Activated naive CD4-positive, alpha-beta T cell treated with anti-CD3 and anti-CD28 coated beads, Interleukin-2, amount 10 ng/mL, durations not matched to agents 7 days and 5 days (primary cell): ENCODE measurements at regions not wholly inside any gene's neighbourhood (a gene's known extent, or its start where the extent isn't known, plus 50 kb on each side); places are given as distances from the start of the nearest gene placed in this dataset.
"Not testable (repeated sequence)": the region's sequence is repeated elsewhere in the genome, so short reads cannot be mapped to it uniquely, and the experiment has no call there.

ENCODE experiments used
- CTCF ChIA-PET: fragments of 350-600 bp; sonication (Branson Sonifier 250); formaldehyde crosslinking; loops from one replicate; lab custom pipeline; 2021; ENCODE audit warnings: antibody characterized with exemption; lab: Charles Lee
- DNase-seq: peaks from one replicate; pipeline ENCODE4 v3.0.0-alpha.2; 2020
- H3K27ac Mint-ChIP-seq: one replicate; pipeline ENCODE4 v1.8.0; 2021; ENCODE audit warnings: mild to moderate bottlenecking, moderate library complexity, mixed read lengths
- H3K27me3 Mint-ChIP-seq: one replicate; pipeline ENCODE4 v1.8.0; 2021; ENCODE audit warnings: mild to moderate bottlenecking, mixed read lengths
- H3K36me3 Mint-ChIP-seq: one replicate; pipeline ENCODE4 v1.8.0; 2021; ENCODE audit warnings: mixed read lengths
- H3K4me1 Mint-ChIP-seq: one replicate; pipeline ENCODE4 v1.8.0; 2021; ENCODE audit warnings: mixed read lengths
- H3K4me3 Mint-ChIP-seq: one replicate; pipeline ENCODE4 v1.8.0; 2021; ENCODE audit warnings: mild to moderate bottlenecking, moderate library complexity, mixed read lengths
- H3K9me3 Mint-ChIP-seq: one replicate; pipeline ENCODE4 v1.8.0; 2021; ENCODE audit warnings: mixed read lengths

DNA sequence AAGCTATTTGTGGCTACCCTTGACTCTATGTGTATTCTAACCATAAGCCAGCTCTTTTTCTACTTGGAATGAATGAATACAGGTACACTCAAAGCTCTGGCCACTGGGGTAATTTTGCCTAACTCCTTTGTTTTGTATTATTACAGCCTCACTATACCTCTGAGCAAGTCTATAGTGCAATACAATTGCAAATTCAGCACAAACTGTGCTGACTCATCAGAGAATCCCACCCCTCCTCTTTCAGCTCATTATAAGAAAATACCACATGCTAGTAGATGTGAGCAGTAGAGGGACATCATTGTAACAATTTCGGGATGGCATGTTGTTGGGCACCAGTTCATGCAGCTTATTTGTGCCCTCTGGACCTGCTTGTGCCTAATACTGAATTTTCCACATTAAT lies 1382.2 kb downstream of the SLITRK5 start:
- CTCF ChIA-PET = no interaction called here
- no peaks in the 10 kb centered on the region for H3K4me1 Mint-ChIP-seq
- no peak overlapping the region for H3K4me3 Mint-ChIP-seq
- peaks cover 2% of the 10 kb centered on the region for H3K9me3 Mint-ChIP-seq
- DNase-seq = no peak
- H3K36me3 Mint-ChIP-seq = no peaks in the 10 kb centered on the region
- H3K27ac Mint-ChIP-seq = no peak overlapping the region
- no peaks in the 10 kb centered on the region for H3K27me3 Mint-ChIP-seq

DNA sequence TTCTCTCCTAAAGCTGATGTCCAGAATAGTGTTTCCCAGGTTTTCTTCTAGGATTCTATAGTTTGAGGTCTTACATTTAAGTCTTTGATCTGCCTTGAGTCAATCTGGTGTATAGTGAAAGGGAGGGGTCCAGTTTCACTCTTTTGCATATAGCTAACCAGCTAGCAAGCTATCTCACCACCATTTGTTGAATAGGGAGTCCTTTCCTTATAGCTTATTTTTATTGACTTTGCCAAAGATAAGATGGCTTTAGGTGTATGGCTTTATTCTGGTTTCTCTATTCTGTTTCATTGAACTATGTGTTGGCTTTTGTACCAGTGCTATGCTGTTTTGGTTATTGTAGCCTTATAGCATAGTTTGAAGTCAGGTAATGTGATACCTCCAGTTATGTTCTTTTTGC lies 1386.1 kb downstream of the SLITRK5 start:
- H3K4me1 Mint-ChIP-seq = no peaks in the 10 kb centered on the region
- H3K27ac Mint-ChIP-seq = no peak overlapping the region
- no peak overlapping the region for H3K4me3 Mint-ChIP-seq
- no peaks in the 10 kb centered on the region for H3K27me3 Mint-ChIP-seq
- H3K9me3 Mint-ChIP-seq = peaks cover 6% of the 10 kb centered on the region
- no peak for DNase-seq
- no peaks in the 10 kb centered on the region for H3K36me3 Mint-ChIP-seq
- CTCF ChIA-PET = no interaction called here

- no peak overlapping the region for H3K27ac Mint-ChIP-seq
- CTCF ChIA-PET = no interaction called here
- H3K36me3 Mint-ChIP-seq = no peaks in the 10 kb centered on the region
- peaks cover 6% of the 10 kb centered on the region for H3K9me3 Mint-ChIP-seq
- H3K27me3 Mint-ChIP-seq = no peaks in the 10 kb centered on the region
- DNase-seq = no peak
- H3K4me3 Mint-ChIP-seq = no peak overlapping the region
- no peaks in the 10 kb centered on the region for H3K4me1 Mint-ChIP-seq
Observed at GRCh38 chr13:89057862-89058261, 1386.7 kb downstream of the SLITRK5 start.

- H3K9me3 Mint-ChIP-seq = peaks cover 6% of the 10 kb centered on the region
- DNase-seq = no peak
- H3K27ac Mint-ChIP-seq = no peak overlapping the region
- H3K27me3 Mint-ChIP-seq = no peaks in the 10 kb centered on the region
- no peaks in the 10 kb centered on the region for H3K4me1 Mint-ChIP-seq
- no peaks in the 10 kb centered on the region for H3K36me3 Mint-ChIP-seq
- CTCF ChIA-PET = no interaction called here
- no peak overlapping the region for H3K4me3 Mint-ChIP-seq
Observed at GRCh38 chr13:89061821-89062220, 1390.7 kb downstream of the SLITRK5 start.

- H3K4me3 Mint-ChIP-seq = no peak overlapping the region
- no peaks in the 10 kb centered on the region for H3K4me1 Mint-ChIP-seq
- H3K27ac Mint-ChIP-seq = no peak overlapping the region
- no peaks in the 10 kb centered on the region for H3K27me3 Mint-ChIP-seq
- no peaks in the 10 kb centered on the region for H3K9me3 Mint-ChIP-seq
- peak; percentile 22 for DNase-seq
- CTCF ChIA-PET = no interaction called here
- no peaks in the 10 kb centered on the region for H3K36me3 Mint-ChIP-seq
Observed at GRCh38 chr13:89066868-89067466, 1395.8 kb downstream of the SLITRK5 start.

DNA sequence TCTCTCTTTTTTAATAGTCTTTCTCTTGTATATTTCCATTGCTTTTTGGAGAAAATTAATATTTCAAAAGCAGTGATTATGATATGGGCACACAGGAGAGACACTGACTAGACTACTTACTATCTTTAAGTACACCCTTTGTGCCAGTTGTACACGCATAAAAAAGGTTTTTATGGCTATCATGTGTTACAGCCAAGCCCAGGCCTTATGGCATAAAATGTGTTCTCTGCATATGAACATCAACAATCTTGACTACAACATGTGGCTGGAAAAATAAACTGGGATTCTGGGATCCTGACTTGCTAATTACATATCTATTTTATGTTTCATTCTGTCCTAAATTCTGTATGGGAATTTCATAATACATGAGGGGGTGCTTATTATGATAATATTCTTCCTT lies 1401.8 kb downstream of the SLITRK5 start:
- Mint-ChIP-seq H3K27me3 (no peaks in the 10 kb centered on the region), H3K4me3 (no peak overlapping the region), H3K36me3 (no peaks in the 10 kb centered on the region), H3K9me3 (no peaks in the 10 kb centered on the region), H3K4me1 (no peaks in the 10 kb centered on the region), H3K27ac (no peak overlapping the region)
- CTCF ChIA-PET = no interaction called here
- DNase-seq = no peak

DNA sequence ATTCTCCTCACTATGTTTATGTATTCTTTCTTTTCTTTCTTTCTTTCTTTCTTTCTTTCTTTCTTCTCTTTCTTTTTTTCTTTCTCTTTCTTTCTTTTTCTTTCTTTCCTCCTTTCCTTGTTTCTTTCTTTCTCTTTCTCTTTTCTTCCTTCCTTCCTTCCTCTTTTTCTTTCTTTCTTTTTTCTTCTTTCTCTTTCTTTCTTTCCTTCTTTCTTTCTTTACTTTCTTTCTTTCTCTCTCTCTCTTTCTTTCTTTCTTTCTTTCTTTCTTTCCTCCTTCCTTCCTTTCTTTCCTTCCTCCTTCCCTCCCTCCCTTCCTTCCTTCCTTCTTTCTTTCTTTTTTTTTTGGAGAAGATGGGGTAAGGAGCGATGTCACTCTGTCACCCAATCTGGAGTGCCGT lies 1405.5 kb downstream of the SLITRK5 start:
- H3K9me3 Mint-ChIP-seq = no peaks in the 10 kb centered on the region
- DNase-seq = no peak
- H3K27ac Mint-ChIP-seq = no peak overlapping the region
- H3K27me3 Mint-ChIP-seq = no peaks in the 10 kb centered on the region
- no peak overlapping the region for H3K4me3 Mint-ChIP-seq
- H3K36me3 Mint-ChIP-seq = no peaks in the 10 kb centered on the region
- no peaks in the 10 kb centered on the region for H3K4me1 Mint-ChIP-seq
- CTCF ChIA-PET = no interaction called here

- H3K4me1 Mint-ChIP-seq = no peaks in the 10 kb centered on the region
- CTCF ChIA-PET = interaction anchor here (0.6 kb wide), 1 partner anchor 175 kb away, joined by 3 read pairs; no protein-coding TSS in a partner anchor
- no peaks in the 10 kb centered on the region for H3K36me3 Mint-ChIP-seq
- no peak overlapping the region for H3K27ac Mint-ChIP-seq
- peaks cover 2% of the 10 kb centered on the region for H3K9me3 Mint-ChIP-seq
- H3K27me3 Mint-ChIP-seq = no peaks in the 10 kb centered on the region
- no peak for DNase-seq
- no peak overlapping the region for H3K4me3 Mint-ChIP-seq
Observed at GRCh38 chr13:89082623-89083022, 1411.5 kb downstream of the SLITRK5 start.

DNA sequence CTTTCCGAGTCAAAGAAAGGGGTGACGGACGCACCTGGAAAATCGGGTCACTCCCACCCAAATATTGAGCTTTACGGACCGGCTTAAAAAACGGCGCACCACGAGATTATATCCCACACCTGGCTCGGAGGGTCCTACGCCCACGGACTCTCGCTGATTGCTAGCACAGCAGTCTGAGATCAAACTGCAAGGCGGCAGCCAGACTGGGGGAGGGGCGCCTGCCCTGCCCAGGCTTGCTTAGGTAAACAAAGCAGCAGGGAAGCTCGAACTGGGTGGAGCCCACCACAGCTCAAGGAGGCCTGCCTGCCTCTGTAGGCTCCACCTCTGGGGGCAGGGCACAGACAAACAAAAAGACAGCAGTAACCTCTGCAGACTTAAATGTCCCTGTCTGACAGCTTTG lies 1416.9 kb downstream of the SLITRK5 start:
- CTCF ChIA-PET, H3K36me3 Mint-ChIP-seq, H3K4me1 Mint-ChIP-seq, H3K27ac Mint-ChIP-seq, H3K4me3 Mint-ChIP-seq, H3K9me3 Mint-ChIP-seq, DNase-seq, H3K27me3 Mint-ChIP-seq: not testable (repeated sequence)

- DNase-seq = no peak
- Mint-ChIP-seq H3K9me3 (peaks cover 2% of the 10 kb centered on the region), H3K27ac (no peak overlapping the region), H3K36me3 (no peaks in the 10 kb centered on the region), H3K27me3 (no peaks in the 10 kb centered on the region), H3K4me3 (no peak overlapping the region), H3K4me1 (peaks cover 5% of the 10 kb centered on the region)
- CTCF ChIA-PET = no interaction called here
Observed at GRCh38 chr13:89097994-89098393, 1426.8 kb downstream of the SLITRK5 start.

- Mint-ChIP-seq H3K27me3 (no peaks in the 10 kb centered on the region), H3K9me3 (peaks cover 2% of the 10 kb centered on the region), H3K4me3 (no peak overlapping the region), H3K27ac (no peak overlapping the region), H3K36me3 (no peaks in the 10 kb centered on the region), H3K4me1 (no peaks in the 10 kb centered on the region)
- CTCF ChIA-PET = no interaction called here
- no peak for DNase-seq
Observed at GRCh38 chr13:89113744-89114143, 1442.6 kb downstream of the SLITRK5 start.

DNA sequence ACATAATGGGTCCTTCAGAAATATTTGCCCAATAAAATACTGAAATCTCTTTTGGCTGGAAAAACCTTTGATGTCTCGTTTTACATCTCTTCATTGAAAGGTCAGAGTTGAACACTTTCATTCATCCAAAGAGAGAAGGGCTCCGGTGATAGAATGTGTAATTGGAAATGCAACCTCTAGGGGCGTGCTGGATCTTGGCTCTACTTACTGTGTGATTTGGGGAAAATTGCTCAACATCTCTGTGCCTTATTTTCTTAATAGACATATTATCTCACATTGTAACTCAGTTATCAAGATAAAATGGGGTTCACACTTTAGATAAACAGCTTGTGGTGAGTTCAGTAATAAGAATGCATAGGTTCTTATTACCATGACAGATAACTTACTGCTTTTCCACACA lies 1444.1 kb downstream of the SLITRK5 start:
- H3K9me3 Mint-ChIP-seq = peaks cover 7% of the 10 kb centered on the region
- no peak overlapping the region for H3K4me3 Mint-ChIP-seq
- no peak for DNase-seq
- no peak overlapping the region for H3K27ac Mint-ChIP-seq
- CTCF ChIA-PET = no interaction called here
- no peaks in the 10 kb centered on the region for H3K4me1 Mint-ChIP-seq
- no peaks in the 10 kb centered on the region for H3K27me3 Mint-ChIP-seq
- H3K36me3 Mint-ChIP-seq = no peaks in the 10 kb centered on the region

GRCh38 chr13:89136678-89137077 lies 1465.5 kb downstream of the SLITRK5 start:
- no peaks in the 10 kb centered on the region for H3K4me1 Mint-ChIP-seq
- no peak for DNase-seq
- no peaks in the 10 kb centered on the region for H3K9me3 Mint-ChIP-seq
- H3K4me3 Mint-ChIP-seq = no peak overlapping the region
- H3K27ac Mint-ChIP-seq = no peak overlapping the region
- CTCF ChIA-PET = no interaction called here
- no peaks in the 10 kb centered on the region for H3K36me3 Mint-ChIP-seq
- H3K27me3 Mint-ChIP-seq = no peaks in the 10 kb centered on the region

DNA sequence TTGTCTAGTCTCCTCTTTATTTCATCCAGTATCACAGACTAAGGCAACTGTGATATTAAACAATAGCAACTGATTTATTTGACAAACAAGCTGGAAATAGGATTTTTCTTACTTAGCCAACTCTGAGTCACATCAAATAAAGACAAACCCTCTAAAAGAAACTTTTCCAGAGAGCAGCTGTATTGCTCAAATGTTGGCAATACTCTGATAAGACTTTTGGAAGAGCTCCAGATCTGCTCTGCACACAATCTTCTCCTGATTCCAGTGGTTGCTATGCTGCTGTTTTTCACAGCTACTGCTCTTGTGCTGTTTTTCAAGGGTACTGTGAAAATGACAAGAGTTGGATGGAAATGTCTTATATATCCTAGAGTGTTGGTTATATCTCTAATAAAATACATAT lies 1479.2 kb downstream of the SLITRK5 start:
- Mint-ChIP-seq H3K27ac (no peak overlapping the region), H3K4me1 (no peaks in the 10 kb centered on the region), H3K9me3 (peaks cover 4% of the 10 kb centered on the region), H3K4me3 (no peak overlapping the region), H3K27me3 (no peaks in the 10 kb centered on the region), H3K36me3 (no peaks in the 10 kb centered on the region)
- DNase-seq = no peak
- CTCF ChIA-PET = interaction anchor here (0.6 kb wide), 1 partner anchor 260 kb away, joined by 3 read pairs; no protein-coding TSS in a partner anchor

DNA sequence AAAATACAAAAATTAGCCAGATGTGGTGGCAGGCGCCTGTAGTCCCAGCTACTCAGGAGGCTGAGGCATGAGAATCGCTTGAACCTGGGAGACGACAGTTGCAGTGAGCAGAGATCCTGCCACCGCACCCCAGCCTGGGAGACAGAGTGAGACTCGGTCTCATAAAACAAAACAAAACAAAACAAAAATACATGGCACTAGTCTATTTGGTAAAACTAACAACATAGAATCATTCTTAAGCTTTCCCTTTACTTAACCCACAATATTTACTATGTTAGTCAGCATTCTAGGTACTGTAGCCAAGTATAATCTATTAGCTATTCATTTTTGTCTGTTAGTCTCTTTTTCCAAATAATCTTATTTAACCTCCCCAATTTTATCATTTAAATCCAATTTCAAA lies 1482.8 kb downstream of the SLITRK5 start:
- no peaks in the 10 kb centered on the region for H3K36me3 Mint-ChIP-seq
- peaks cover 6% of the 10 kb centered on the region for H3K9me3 Mint-ChIP-seq
- H3K4me1 Mint-ChIP-seq = no peaks in the 10 kb centered on the region
- DNase-seq = no peak
- CTCF ChIA-PET = no interaction called here
- no peaks in the 10 kb centered on the region for H3K27me3 Mint-ChIP-seq
- no peak overlapping the region for H3K27ac Mint-ChIP-seq
- no peak overlapping the region for H3K4me3 Mint-ChIP-seq

- H3K9me3 Mint-ChIP-seq = peaks cover 7% of the 10 kb centered on the region
- no peak overlapping the region for H3K4me3 Mint-ChIP-seq
- H3K4me1 Mint-ChIP-seq = no peaks in the 10 kb centered on the region
Observed at GRCh38 chr13:89163096-89163495, 1491.9 kb downstream of the SLITRK5 start.

More at GRCh38 chr13:89163096-89163495, 1491.9 kb downstream of the SLITRK5 start:
- Mint-ChIP-seq H3K27ac (no peak overlapping the region), H3K36me3 (no peaks in the 10 kb centered on the region), H3K27me3 (no peaks in the 10 kb centered on the region)
- DNase-seq = no peak
- CTCF ChIA-PET = no interaction called here
